ENCODE measurements at regions not wholly inside any gene's neighbourhood (a gene's known extent, or its start where the extent isn't known, plus 50 kb on each side); places are given as distances from the start of the nearest gene placed in this dataset.

GRCh38 chr19:28502879-28503734 is 709.8 kb downstream of the UQCRFS1 start:
- no peak for TF ChIP-seq CTCF (IDR thresholded peaks at IDR 0.05)
- Histone ChIP-seq H3K4me3 (no peak overlapping the region), H3K27ac (no peak overlapping the region)
- DNase-seq (ENCODE audit: low spot score), result no peak

- no peak for DNase-seq (ENCODE audit: low spot score)
- no peak for TF ChIP-seq CTCF (IDR thresholded peaks at IDR 0.05)
Observed at GRCh38 chr19:28501976-28502375, 711.0 kb downstream of the UQCRFS1 start.

GRCh38 chr19:28500982-28501630 is 711.8 kb downstream of the UQCRFS1 start:
- H3K4me3 ChIP-seq, result no peak overlapping the region
- DNase-seq (ENCODE audit: low spot score), result no peak
- H3K27ac ChIP-seq, result no peak overlapping the region
- no peak for TF ChIP-seq CTCF (IDR thresholded peaks at IDR 0.05)

More at GRCh38 chr19:28501976-28502375, 711.0 kb downstream of the UQCRFS1 start:
- Histone ChIP-seq H3K27ac (no peak overlapping the region), H3K4me3 (no peak overlapping the region)

- Histone ChIP-seq H3K4me3 (no peak overlapping the region), H3K27ac (no peak overlapping the region)
- no peak for DNase-seq (ENCODE audit: low spot score)
- no peak for TF ChIP-seq CTCF (IDR thresholded peaks at IDR 0.05)
Observed at GRCh38 chr19:28500296-28500695, 712.7 kb downstream of the UQCRFS1 start.

- H3K4me3 ChIP-seq, result no peak overlapping the region
- H3K27ac ChIP-seq, result no peak overlapping the region
- DNase-seq (ENCODE audit: low spot score), result no peak
- no peak for TF ChIP-seq CTCF (IDR thresholded peaks at IDR 0.05)
Observed at GRCh38 chr19:28498404-28498976, 714.5 kb downstream of the UQCRFS1 start.

- DNase-seq (ENCODE audit: low spot score), result no peak
- Histone ChIP-seq H3K27ac (no peak overlapping the region), H3K4me3 (no peak overlapping the region)
- no peak for TF ChIP-seq CTCF (IDR thresholded peaks at IDR 0.05)
Observed at GRCh38 chr19:28497887-28498286, 715.1 kb downstream of the UQCRFS1 start.

Measured in coronary artery (tissue), 2 donors.